Stimulated activated CD4-positive, alpha-beta T cell treated with anti-CD3 and anti-CD28 coated beads, Interleukin-15, amount 100 ng/mL, for 1 hour (primary cell): ENCODE measurements at regions not wholly inside any gene's neighbourhood (a gene's known extent, or its start where the extent isn't known, plus 50 kb on each side); places are given as distances from the start of the nearest gene placed in this dataset.
"Not testable (repeated sequence)": the region's sequence is repeated elsewhere in the genome, so short reads cannot be mapped to it uniquely, and the experiment has no call there.

Source experiments
- DNase-seq, 2 donors: peaks; one replicate each; pipeline ENCODE4 v3.0.0-alpha.2; 2020; ENCODE audit warnings: low read depth in 1 of 2, low spot score in 1 of 2

DNA sequence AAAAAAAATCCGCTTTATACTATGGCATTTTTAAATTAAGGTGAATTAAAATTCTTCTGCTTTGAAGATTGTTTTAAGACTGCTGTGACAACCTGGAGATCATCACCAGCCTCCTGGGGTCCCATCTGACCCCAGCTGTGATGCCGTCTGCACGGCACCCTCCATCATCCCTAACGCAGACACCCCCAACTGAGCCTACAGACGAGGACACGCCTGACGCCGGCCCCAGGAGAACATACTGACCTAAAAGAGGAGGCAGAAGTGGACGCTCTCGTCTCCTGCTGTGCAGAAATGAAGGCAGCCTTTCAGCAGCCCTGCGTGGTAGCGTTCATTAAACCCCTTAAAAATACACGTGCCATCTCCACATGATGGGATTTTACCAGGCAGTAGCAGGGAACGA lies 125.6 kb upstream of the PPP1R26 start:
- no peak for DNase-seq

DNA sequence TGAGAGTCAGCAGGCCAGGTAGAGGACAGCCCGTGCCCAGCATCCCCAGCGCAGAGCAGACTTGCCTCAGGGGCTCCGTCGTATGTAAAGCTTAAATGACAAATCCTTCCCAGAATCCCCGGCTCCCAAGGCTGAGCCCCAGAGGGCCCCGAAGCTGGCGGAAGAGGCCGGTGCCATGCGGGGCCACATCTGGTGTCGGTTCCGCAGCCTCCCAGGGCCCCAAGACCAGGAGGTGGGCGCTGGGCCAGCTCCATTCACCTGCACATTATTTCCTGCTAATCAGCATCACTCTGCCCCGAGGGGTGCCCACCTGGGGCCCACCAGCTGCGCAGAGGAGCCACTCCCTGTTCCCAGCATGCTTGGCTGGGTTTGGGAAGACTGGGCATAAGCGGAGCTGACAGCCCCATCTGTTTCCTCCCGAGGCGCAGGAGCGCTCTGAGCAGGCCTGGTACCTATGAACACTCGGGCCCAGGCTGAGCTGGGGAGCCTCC lies 124.0 kb upstream of the PPP1R26 start:
- no peak for DNase-seq

DNA sequence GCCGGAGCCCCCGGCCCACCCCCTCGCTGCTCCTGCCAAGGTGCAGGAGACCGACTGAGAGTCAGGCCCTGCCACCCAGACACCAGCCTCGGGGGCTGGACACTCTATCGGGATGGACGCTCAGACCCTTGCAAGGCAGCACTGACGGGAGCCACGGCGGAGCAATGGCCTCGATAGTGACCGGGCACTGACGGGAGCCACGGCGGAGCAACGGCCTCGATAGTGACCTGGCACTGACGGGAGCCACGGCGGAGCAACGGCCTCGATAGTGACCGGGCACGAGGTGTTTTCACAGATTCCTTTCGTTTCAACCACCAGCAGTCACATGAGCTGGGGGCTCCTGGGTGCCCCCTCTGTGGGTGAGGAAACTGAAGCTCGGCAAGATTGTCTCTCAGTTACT lies 123.6 kb upstream of the PPP1R26 start:
- no peak for DNase-seq

DNA sequence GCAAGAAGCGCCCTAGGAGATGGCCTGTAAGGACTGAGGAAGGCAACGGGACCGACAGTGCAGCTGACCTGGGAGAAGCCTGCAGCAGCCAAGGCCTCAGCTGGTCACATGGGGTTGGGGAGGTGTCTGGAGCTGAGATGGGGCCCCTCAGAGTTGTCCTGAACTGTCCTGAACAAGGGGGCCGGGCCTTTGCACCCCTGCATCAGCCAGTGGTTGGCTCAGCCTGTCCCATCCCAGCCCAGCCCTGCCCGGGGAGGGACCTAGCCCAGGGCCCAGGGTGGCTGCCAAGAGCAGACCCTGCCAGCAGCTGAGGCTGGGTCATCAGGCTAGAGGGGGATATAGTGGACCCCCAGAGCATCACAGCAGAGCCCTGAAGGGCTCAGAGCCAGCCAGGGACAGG lies 122.8 kb upstream of the PPP1R26 start:
- no peak for DNase-seq

DNA sequence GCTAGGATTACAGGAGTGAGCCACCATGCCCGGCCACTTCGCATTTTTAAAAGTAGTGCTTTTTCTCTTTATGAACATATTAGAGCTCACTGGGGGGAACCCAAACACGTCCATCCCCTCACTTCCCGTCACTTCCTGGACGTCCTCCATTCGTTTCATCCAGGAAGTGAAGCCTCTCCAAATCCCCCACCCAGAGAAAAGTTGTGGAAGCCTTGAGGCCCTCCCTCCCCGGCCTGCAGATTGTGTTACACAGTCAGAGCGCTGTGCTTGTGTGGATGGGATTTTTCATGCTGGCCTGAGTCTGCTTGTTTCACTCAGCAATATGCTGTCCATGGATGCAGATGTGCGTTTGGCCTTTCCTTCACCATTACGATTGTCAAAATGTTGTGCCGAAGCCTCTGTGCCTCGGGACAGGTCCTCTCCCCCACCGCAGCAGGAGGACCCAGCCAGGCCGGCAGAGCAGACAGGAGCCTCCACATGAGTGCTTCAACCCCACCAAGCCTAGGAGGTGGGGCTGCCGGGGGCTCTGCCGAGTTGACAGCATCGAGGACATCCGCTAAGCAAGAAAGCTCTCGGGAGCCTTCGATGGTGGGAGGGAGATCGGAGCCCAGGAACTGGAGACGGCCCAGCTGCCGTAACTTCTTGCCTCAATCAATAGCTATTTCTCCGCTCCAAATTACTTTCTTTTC lies 121.6 kb upstream of the PPP1R26 start:
- no peak for DNase-seq

DNA sequence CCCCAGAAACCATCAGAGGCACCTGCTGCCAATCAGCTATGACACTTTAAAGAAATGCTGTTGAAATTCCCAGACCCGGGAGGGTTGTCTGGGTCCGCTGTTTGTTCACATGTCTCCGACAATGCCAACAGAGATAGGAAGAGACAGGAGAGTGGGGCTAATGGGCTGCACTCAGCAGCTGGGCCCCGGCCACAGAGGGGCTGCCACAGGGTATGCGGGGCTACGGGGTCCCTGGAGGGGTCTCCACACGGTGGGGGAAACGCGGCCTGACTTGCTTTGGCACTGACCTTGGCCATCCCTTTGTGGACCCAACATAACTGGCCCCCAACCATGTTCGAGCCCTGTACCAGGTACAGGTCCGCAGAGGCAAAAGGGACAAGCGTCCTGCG lies 121.0 kb upstream of the PPP1R26 start:
- DNase-seq = no peak

DNA sequence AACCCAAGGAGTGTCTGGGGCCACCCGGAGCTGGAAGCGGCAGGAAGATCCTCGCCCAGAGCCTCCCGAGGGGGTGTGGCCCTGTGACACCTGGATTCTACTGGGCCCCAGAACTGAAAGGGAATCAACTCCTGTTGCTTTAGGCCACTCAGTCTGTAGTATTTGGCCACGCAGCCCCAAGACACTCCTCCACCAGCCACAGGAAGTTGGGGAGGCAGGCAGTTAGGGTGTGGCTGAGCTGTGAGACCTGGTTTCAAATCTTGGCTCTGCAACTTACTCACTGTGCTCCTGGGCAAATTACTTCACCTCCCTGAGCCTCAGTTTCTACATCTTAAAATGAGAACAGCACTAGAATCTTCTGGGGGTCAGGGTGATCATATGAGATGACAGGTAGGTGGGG lies 119.8 kb upstream of the PPP1R26 start:
- no peak for DNase-seq

DNA sequence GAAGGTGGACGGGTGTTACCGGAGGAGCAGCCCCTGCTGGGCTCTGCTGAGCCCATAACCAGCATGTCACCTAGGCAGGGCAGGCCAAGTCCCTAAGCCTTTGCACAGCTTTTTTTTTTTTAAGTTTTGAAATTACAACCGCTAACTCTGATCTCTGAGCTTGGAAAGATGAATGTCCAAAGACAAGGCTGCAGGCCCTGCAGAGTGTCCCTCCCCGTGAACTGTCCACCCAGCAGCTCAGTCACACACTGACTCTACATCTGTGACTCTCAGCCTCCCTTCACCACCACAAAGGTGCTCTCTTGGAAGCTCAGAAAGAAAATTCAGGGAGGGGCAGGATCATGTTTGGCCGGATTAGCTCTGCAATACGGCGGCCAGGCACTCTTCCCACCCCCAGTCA lies 119.0 kb upstream of the PPP1R26 start:
- DNase-seq = no peak

DNA sequence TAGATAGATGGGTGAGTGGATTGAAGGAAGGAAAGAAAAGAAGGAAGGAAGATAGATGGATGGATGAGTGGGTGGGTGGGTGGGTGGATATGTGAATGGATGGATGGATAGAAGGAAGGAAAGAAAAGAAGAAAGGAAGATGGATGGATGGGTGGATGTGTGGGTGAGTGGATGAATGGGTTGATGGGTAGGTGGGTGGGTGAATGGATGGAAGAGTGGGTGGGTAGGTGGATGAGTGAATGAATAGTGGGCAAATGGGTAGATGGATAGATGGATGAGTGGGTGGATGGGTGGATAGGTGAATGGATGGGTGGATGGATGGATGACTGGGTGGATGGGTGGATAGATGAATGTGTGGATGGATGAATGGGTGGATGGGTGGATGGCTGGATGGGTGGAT lies 117.9 kb upstream of the PPP1R26 start:
- not testable (repeated sequence) for DNase-seq

DNA sequence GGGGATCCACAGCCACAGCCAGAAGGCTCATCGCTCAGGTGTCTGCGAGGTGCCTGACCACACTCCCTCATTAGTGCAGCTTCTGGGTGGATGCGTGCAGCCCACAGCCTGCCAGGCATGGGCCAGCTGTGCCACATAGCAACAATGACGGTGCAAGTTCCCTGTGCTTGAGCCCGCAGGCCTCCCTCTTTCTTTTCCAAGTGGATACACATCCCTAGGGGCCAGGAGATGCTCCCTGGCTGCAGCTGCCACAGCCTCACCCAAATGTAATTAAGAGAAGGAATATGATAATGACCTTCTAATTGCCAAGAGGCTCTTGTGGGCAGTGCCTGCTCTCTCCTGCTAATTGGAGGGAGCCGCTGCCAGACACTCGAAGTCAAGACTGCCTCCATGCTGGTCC lies 116.0 kb upstream of the PPP1R26 start:
- DNase-seq = no peak

DNA sequence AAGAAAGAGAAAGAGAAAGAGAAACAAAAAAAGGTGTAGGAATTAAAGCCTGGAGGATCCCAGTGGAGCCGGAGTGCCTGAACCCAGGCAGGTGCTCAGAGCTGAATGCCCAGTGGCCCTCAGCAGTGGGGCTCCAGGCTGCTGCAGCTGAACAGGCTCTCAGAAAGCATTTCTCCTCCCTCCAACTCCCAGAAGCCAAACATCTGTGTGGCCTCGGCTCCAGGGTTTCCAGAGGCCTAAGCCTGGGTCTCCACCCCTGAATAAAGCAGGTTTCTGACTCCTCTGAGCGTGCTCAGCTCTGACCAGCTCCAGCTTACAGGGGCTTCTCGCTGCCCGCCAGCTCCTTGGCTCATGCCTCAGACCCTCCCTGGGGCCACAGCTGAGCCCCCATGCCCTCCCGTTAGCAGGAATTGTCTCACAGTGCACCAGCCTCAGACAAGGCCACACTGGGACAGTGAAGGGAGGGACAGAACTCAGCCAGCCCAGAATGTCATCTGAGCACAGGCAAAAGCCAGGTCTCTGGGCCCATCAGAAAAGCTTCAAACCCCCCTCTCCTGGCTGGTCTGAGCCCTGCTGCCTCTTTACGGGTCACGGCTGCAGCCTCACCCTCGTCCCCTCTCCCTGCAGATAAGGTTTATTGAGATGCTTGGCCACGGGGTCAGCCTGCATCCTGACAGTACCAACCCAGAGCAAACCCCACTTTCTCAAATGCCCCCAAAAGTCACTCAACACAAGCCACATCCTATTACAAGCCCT lies 114.4 kb upstream of the PPP1R26 start:
- DNase-seq = no peak

DNA sequence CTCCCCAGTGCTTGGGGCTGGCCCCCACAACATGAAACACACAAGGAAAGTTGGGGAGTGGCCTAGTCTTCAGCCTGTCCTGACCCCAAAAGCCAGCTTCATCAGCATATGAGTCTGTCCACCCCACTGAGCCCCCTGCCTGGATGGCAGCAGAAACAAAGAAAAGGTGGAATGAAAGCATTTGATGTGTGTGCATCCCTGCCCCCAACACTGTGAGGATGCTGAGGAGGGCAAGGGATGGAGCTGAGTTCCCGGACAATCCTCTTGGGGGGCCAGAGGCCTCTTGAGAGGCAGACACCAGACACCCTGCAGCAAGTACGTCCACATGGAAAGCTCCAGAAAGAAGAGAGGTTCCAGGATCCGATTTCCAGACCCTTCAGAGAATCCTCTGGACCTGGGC lies 113.5 kb upstream of the PPP1R26 start:
- no peak for DNase-seq

DNA sequence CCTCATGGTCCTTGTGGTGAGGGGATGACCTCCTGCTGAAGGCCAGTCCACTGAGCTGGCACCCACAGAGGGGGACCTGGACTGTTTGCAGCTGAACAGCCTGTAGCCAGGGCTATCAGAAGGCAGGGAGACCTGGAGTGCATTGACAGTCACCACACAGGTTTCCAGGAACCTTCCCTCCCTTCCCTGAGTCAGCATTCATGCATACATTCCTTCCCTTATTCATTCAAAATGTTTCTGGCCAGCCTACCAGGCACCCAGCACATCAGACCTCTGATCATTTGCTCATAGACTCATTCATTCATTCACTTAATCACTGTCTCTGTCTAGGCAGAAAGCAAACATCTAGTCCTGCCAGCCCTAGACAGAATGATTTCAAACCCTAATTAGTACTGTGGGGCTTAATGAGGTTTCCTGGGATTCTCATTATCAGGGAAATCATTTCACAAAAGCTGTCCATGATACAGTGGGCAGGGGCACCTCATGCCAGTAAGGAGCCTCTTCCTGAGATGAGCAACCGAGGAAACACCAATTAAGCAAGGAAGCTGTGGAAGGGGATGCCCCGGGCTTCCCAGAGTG lies 110.1 kb upstream of the PPP1R26 start:
- no peak for DNase-seq

DNA sequence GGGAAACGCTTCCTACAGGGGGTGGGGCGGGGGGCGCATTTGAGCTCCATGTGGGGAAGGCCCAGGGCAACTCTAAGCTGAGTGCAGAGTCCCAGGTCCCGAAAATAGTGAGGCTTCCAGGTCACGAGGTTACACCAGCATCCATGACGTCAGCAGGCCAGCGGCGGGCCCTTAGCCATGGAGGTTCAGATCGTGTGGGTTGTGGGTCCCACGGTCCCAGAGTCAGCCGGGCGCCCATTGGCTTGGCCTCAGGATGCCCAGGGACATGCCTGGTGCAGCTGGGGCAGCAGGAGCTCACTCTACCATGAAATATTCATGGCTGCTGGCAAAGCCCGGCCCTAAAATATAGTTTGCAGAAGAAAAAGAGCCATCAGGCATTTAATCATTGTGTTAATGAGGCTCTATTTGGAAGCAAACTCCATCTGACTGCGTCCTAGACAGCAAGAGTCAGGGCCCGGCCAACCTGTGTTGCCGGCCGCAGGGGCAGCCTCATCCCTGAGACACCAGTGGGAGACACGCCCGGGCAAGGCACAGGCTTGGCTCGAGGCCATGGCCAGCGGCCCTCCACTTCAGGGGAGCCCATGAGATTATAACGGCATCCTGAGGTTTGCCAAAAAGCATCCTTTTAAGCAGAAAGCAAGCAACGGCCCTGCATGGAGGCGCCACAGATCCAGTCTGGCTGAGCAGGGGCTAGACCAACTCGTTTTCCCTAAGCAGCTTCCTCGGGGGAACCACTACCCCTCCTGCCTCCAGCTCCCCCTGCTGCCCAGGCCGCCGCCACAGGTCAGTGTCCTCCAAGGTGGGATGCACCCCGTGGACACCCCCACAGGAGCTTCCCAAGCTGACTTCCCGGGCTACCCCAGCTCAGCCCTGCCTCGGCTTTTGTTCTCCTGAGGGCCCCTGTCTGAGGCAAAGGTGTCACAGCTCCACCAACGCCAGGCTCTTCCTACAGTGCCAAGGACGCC lies 108.9 kb upstream of the PPP1R26 start:
- DNase-seq = no peak

DNA sequence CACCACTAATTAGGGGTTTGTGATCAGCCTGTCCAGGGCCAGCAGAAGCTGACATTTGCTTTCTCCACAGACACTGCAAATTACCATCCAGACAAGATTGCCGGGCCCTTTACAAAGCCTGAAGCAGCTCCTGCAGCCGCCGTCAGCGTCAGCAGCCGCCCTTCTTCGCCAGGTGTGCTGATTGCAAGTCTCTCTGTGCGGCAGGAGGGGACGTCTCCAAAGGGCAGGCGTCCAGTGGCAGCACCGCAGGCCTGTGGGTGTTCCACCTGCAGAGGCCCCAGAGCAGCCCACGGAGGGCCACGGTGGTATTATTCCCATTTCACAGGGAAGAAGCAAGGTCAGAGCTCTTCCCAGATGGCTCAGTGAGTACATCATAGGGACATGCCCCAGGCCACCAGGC lies 108.0 kb upstream of the PPP1R26 start:
- DNase-seq = no peak

DNA sequence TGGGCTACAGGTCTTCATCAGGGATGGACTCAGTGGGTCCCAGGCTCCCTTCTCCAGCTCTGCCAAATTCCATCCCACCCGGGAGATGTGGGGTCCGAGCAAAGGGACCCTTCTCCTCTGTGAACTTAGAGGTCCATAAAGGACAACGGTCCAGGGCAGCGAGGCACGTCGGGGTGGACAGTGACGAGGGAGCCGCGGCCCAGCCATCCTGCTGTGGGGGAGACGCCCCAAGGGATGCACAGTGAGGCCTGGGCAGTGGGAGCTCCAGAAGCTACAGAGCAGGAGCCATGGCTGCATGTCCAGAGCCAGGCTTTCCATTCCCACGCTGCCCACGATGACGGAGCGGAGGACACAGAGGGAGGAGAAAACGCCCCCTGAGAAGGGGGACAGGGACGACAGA lies 107.5 kb upstream of the PPP1R26 start:
- DNase-seq = no peak

DNA sequence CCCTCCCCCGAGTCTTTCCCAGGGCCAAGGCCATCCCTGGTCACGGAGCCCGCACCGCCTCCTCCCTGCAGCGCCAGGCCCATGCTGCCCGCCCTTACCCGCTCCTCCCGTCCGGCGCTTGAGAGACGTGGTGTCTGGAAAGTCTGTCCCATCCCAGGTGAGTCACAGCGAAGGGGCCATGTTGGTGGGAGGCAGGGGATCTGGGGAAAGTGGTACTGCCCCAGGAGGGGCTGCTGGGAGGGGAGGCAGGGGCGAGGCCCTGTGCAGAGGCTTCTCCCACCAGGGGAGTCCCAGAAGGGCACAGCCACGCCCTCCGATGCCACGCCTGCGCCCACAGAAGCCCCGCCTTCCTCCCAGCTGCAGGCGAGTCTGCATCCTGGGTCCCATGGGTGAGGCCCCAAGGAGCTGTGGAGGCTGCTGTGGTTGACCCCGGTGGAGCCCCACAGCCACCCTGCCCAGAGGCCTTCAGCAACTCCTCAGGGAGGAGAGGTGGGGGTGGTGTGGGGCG lies 107.0 kb upstream of the PPP1R26 start:
- DNase-seq = no peak

DNA sequence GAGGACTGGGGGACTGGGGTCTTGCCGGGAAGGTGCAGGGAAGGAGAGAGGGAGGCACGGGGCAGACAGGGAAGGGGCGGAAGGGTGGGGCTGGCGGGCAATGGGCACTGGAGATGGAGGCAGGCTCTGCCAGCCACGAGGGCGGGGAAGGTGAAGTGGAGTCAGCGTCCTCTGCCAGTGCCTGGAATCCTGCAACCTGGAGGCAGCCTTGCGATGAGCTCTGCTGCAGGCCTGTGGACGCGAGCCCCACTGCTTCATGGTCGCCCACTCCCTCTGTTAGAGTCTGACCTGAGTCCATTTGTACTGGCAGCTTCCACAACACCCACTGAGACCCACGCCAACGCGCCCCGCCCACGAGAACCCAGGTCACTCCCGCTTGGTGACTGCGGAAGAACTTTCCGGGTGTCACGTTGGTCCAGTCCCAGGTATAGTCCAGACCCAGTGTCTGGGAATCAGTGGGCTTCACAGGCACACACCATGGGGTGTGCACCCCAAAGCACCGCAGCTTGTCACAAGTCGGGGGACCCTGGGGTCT lies 106.4 kb upstream of the PPP1R26 start:
- no peak for DNase-seq

DNA sequence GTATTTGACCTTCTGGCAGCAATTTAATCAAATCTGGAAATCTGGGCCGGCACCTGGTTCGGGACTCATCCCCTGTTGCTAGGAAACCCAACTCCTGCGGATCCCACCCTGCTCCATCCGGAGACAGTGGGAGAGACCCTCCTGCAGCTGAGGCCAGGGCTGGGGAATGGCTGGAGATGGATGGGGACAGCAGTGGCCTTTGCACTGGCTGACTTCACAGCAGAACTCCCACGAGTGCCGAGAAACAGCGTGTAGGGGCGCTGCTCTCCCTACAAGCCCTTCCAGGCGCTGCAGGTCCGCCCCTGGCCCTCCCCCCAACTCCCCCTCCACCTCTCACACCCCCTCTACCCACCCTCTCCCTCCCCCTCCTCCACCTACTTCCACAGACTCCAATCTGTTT lies 105.8 kb upstream of the PPP1R26 start:
- DNase-seq = no peak

DNA sequence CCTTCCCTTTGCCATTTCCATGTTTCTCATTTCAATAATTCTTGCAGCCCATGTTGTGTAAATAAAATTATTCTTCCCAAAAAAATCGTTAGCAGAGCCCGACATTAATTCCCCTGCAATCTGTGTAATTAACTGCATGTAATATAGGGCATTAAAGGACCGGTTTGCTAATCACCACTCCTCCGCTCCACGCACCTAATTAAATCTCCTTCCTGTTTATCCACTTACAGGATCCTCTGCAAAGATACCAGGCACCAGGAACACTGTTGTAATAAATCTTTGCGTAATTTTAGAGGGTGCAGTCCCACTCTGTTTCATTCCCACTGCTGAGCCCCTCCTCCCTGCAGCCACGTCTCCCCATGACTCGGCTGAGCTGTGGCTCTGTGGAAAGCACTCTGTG lies 105.0 kb upstream of the PPP1R26 start:
- DNase-seq = no peak

DNA sequence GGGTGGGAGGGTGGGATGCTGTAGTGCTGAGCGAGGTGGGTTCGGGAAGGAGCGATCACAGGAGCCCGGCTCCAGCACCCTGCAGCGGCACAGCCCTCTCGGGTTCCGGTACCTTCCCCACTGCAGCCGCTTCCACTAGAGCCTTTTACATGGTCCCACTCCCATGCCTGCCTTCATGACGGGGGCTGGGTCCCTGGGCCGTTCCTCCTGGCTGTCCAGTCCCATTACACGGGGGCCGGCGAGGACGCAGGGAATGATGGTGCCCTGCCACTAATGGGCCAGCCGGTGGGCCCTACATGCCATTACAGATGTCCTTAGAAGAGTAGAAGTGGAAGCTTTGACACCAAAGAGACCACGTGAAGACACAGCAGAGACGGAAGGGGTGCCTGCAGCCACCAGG lies 104.6 kb upstream of the PPP1R26 start:
- DNase-seq = no peak
